Mesendoderm (in vitro differentiated cells): ENCODE measurements at regions not wholly inside any gene's neighbourhood (a gene's known extent, or its start where the extent isn't known, plus 50 kb on each side); places are given as distances from the start of the nearest gene placed in this dataset.
"Not testable (repeated sequence)": the region's sequence is repeated elsewhere in the genome, so short reads cannot be mapped to it uniquely, and the experiment has no call there.

Experiments
- DNase-seq: peaks from one replicate; pipeline ENCODE4 v3.0.0; 2013
- H2AK5ac ChIP-seq: 2 replicates; pipeline ENCODE4 v1.6.1; 2013; ENCODE audit warnings: low read length, inconsistent platforms
- H2BK120ac ChIP-seq: 2 replicates; pipeline ENCODE4 v1.6.1; 2013; ENCODE audit warnings: low read depth, mild to moderate bottlenecking, low read length, moderate library complexity, mixed read lengths
- H2BK15ac ChIP-seq: replicated peaks from 2 replicates; pipeline ENCODE4 v1.6.1; 2013; ENCODE audit warnings: low read depth, mild to moderate bottlenecking, moderate library complexity
- H2BK5ac ChIP-seq: 2 replicates; pipeline ENCODE4 v1.6.1; 2013; ENCODE audit warnings: low read length, inconsistent platforms
- H3K18ac ChIP-seq: 2 replicates; pipeline ENCODE4 v1.6.1; 2013; ENCODE audit warnings: mild to moderate bottlenecking, low read length, mixed read lengths
- H3K23ac ChIP-seq: one replicate; pipeline ENCODE4 v1.6.1; 2013; ENCODE audit warnings: low read length
- H3K27ac ChIP-seq: 2 replicates; pipeline ENCODE4 v1.5.1; 2013; ENCODE audit warnings: low read depth, mild to moderate bottlenecking, inconsistent platforms, low read length, moderate library complexity
- H3K27me3 ChIP-seq: 2 replicates; pipeline ENCODE4 v1.6.1; 2013; ENCODE audit warnings: low read length, control low read depth, mild to moderate bottlenecking, inconsistent platforms; ENCODE audit not compliant: insufficient read depth, poor library complexity
- H3K36me3 ChIP-seq: 2 replicates; pipeline ENCODE4 v1.6.1; 2013; ENCODE audit warnings: low read length, inconsistent platforms; ENCODE audit not compliant: control insufficient read depth, insufficient read depth
- H3K4ac ChIP-seq: one replicate; pipeline ENCODE4 v1.6.1; 2013; ENCODE audit warnings: low read depth, mild to moderate bottlenecking, low read length, moderate library complexity
- H3K4me1 ChIP-seq: 2 replicates; pipeline ENCODE4 v1.6.1; 2013; ENCODE audit warnings: low read depth, low read length, inconsistent platforms; ENCODE audit not compliant: control insufficient read depth
- H3K4me2 ChIP-seq: 2 replicates; pipeline ENCODE4 v1.6.1; 2013; ENCODE audit warnings: low read length
- H3K4me3 ChIP-seq: 2 replicates; pipeline ENCODE4 v1.5.1; 2013; ENCODE audit warnings: mild to moderate bottlenecking, low read length
- H3K56ac ChIP-seq: one replicate; pipeline ENCODE4 v1.6.1; 2013; ENCODE audit warnings: low read length
- H3K79me1 ChIP-seq: 2 replicates; pipeline ENCODE4 v1.6.1; 2013; ENCODE audit warnings: low read length, inconsistent platforms
- H3K79me2 ChIP-seq: 2 replicates; pipeline ENCODE4 v1.6.1; 2013; ENCODE audit warnings: mild to moderate bottlenecking, low read length; ENCODE audit not compliant: control insufficient read depth, insufficient read depth
- H3K9ac ChIP-seq: 2 replicates; pipeline ENCODE4 v1.6.1; 2013; ENCODE audit warnings: low read length, inconsistent platforms
- H4K5ac ChIP-seq: one replicate; pipeline ENCODE4 v1.6.1; 2013; ENCODE audit warnings: low read length
- H4K8ac ChIP-seq: one replicate; pipeline ENCODE4 v1.6.1; 2013; ENCODE audit warnings: low read depth, mild to moderate bottlenecking, control low read depth, low read length, moderate library complexity
- WGBS: extraction: QIAGEN DNeasy Blood & Tissue Kit; methylation state at CpG from one replicate; pipeline ENCODE4 v1.1.7; 2013; ENCODE audit warnings: low lambda C conversion rate, missing lambda C conversion rate; ENCODE audit not compliant: insufficient coverage; ENCODE audit errors: extremely low coverage; 5-methylcytosine and 5-hydroxymethylcytosine counted together

GRCh38 chr6:98395610-98396166, 438.7 kb upstream of the POU3F2 start:
- Histone ChIP-seq H2BK120ac (no peak overlapping the region), H2BK5ac (no peak overlapping the region), H3K27me3 (no peaks in the 10 kb centered on the region), H3K4ac (no peak overlapping the region), H3K4me1 (no peaks in the 10 kb centered on the region), H3K27ac (no peak overlapping the region), H2BK15ac (no peak overlapping the region), H3K9ac (no peak overlapping the region), H3K79me1 (no peaks in the 10 kb centered on the region), H3K23ac (no peak overlapping the region), H3K36me3 (no peaks in the 10 kb centered on the region), H3K79me2 (no peaks in the 10 kb centered on the region), H2AK5ac (no peak overlapping the region), H3K56ac (no peak overlapping the region), H4K5ac (no peak overlapping the region), H3K18ac (no peak overlapping the region), H3K4me3 (no peak overlapping the region), H3K4me2 (no peak overlapping the region), H4K8ac (no peak overlapping the region)
- no peak for DNase-seq
- no CpG with 5 or more reads among the region's 1 CpG for WGBS

DNA sequence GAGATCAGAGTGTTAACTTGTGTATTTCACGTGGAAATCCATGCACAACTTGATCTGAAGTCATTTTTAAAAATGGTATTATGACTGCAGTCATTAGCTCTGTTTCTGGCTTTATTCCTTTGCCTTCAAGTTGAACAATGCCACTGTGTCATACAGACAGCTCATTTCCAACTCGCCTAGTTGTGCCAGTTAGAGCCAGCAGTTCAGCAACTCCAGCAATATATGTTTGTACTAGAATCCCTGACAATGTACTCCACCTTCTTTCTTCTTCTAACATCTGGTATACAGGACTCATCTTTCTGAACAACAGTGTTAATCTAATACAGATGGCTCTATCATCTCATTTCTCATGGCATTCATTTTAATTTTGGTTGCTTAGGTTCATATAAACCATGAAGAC, 418.3 kb upstream of the POU3F2 start:
- no peaks in the 10 kb centered on the region for H3K4me1 ChIP-seq
- no peak overlapping the region for H3K4me2 ChIP-seq
- no peak overlapping the region for H4K8ac ChIP-seq
- H3K18ac ChIP-seq = no peak overlapping the region
- no peak overlapping the region for H4K5ac ChIP-seq
- no peak overlapping the region for H2BK15ac ChIP-seq
- no peak overlapping the region for H3K9ac ChIP-seq
- H2BK120ac ChIP-seq = no peak overlapping the region
- H3K36me3 ChIP-seq = no peaks in the 10 kb centered on the region
- H3K4ac ChIP-seq = no peak overlapping the region
- no peak for DNase-seq
- no peaks in the 10 kb centered on the region for H3K79me2 ChIP-seq
- no peaks in the 10 kb centered on the region for H3K79me1 ChIP-seq
- H3K23ac ChIP-seq = no peak overlapping the region
- no peak overlapping the region for H2BK5ac ChIP-seq
- no peak overlapping the region for H3K56ac ChIP-seq
- H3K27me3 ChIP-seq = no peaks in the 10 kb centered on the region
- H2AK5ac ChIP-seq = no peak overlapping the region
- H3K4me3 ChIP-seq = no peak overlapping the region
- no CpG with 5 or more reads among the region's 2 CpGs for WGBS
- H3K27ac ChIP-seq = no peak overlapping the region

DNA sequence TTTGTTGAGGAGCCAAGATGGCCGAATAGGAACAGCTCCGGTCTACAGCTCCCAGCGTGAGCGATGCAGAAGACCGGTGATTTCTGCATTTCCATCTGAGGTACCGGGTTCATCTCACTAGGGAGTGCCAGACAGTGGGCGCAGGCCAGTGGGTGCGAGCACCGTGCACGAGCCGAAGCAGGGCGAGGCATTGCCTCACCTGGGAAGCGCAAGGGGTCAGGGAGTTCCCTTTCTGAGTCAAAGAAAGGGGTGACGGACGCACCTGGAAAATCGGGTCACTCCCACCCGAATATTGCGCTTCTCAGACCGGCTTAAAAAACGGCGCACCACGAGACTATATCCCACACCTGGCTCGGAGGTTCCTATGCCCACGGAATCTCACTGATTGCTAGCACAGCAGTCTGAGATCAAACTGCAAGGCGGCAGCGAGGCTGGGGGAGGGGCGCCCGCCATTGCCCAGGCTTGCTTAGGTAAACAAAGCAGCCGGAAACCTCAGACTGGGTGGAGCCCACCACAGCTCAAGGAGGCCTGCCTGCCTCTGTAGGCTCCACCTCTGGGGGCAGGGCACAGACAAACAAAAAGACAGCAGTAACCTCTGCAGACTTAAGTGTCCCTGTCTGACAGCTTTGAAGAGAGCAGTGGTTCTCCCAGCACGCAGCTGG, 417.7 kb upstream of the POU3F2 start:
- peak; percentile 58 for DNase-seq
- H3K4me3 ChIP-seq = not testable (repeated sequence)

GRCh38 chr6:98433325-98434056, 400.9 kb upstream of the POU3F2 start:
- Histone ChIP-seq H2BK15ac (no peak overlapping the region), H3K4me2 (no peak overlapping the region), H3K4me3 (no peak overlapping the region), H2BK120ac (no peak overlapping the region), H4K5ac (no peak overlapping the region), H3K79me2 (no peaks in the 10 kb centered on the region), H3K36me3 (no peaks in the 10 kb centered on the region), H3K18ac (no peak overlapping the region), H4K8ac (no peak overlapping the region), H3K27me3 (no peaks in the 10 kb centered on the region), H3K56ac (no peak overlapping the region), H2BK5ac (no peak overlapping the region), H3K27ac (no peak overlapping the region), H2AK5ac (no peak overlapping the region), H3K79me1 (no peaks in the 10 kb centered on the region), H3K4ac (no peak overlapping the region), H3K23ac (no peak overlapping the region), H3K4me1 (no peaks in the 10 kb centered on the region), H3K9ac (no peak overlapping the region)
- no CpG with 5 or more reads among the region's 3 CpGs for WGBS
- no peak for DNase-seq

More for the DNA sequence above, 417.7 kb upstream of the POU3F2 start:
- not testable (repeated sequence) for H3K9ac ChIP-seq, H3K23ac ChIP-seq, H3K79me1 ChIP-seq, H2BK5ac ChIP-seq, H2BK120ac ChIP-seq, H3K27me3 ChIP-seq, H3K4ac ChIP-seq, H4K8ac ChIP-seq, H2BK15ac ChIP-seq, H2AK5ac ChIP-seq, H3K36me3 ChIP-seq, H3K18ac ChIP-seq, H3K4me2 ChIP-seq, H4K5ac ChIP-seq, H3K79me2 ChIP-seq, H3K56ac ChIP-seq, H3K27ac ChIP-seq, H3K4me1 ChIP-seq
- no CpG with 5 or more reads among the region's 30 CpGs for WGBS

GRCh38 chr6:98443633-98444032, 390.7 kb upstream of the POU3F2 start:
- no peak overlapping the region for H2BK120ac ChIP-seq
- no CpG with 5 or more reads among the region's 1 CpG for WGBS
- no peaks in the 10 kb centered on the region for H3K79me1 ChIP-seq
- no peak overlapping the region for H3K4ac ChIP-seq
- H4K5ac ChIP-seq = no peak overlapping the region
- H2AK5ac ChIP-seq = no peak overlapping the region
- no peaks in the 10 kb centered on the region for H3K79me2 ChIP-seq
- H3K18ac ChIP-seq = no peak overlapping the region
- H3K56ac ChIP-seq = no peak overlapping the region
- no peak overlapping the region for H2BK5ac ChIP-seq
- H3K27me3 ChIP-seq = no peaks in the 10 kb centered on the region
- no peak overlapping the region for H3K4me2 ChIP-seq
- peak; percentile 8 for DNase-seq
- no peak overlapping the region for H3K4me3 ChIP-seq
- no peak overlapping the region for H3K27ac ChIP-seq
- no peak overlapping the region for H3K23ac ChIP-seq
- no peaks in the 10 kb centered on the region for H3K4me1 ChIP-seq
- H3K9ac ChIP-seq = no peak overlapping the region
- H3K36me3 ChIP-seq = no peaks in the 10 kb centered on the region
- H4K8ac ChIP-seq = no peak overlapping the region
- no peak overlapping the region for H2BK15ac ChIP-seq
